Prostate gland (tissue), 2 donors: ENCODE measurements at regions not wholly inside any gene's neighbourhood (a gene's known extent, or its start where the extent isn't known, plus 50 kb on each side); places are given as distances from the start of the nearest gene placed in this dataset.

Experiments used
- DNase-seq: peaks from one replicate; pipeline ENCODE4 v3.0.0-alpha.2; 2019; ENCODE audit warnings: low spot score
- H3K27ac ChIP-seq, 2 donors: fragments of 200-600 bp; sonication (generic); 2 replicates each; pipeline ENCODE4 v1.5.1; 2017 to 2019
- H3K27me3 ChIP-seq: fragments of 200-600 bp; sonication (generic); replicated peaks from 2 replicates; pipeline ENCODE4 v1.5.1; 2019; ENCODE audit not compliant: insufficient read depth
- H3K36me3 ChIP-seq, 2 donors: fragments of 200-600 bp; sonication (generic); 1 replicate in 1 of 2; 2 replicates in 1 of 2; pipeline versions ENCODE4 v1.5.1 to v1.8.1; 2017 to 2019
- H3K4me1 ChIP-seq: fragments of 200-600 bp; sonication (generic); replicated peaks from 2 replicates; pipeline ENCODE4 v1.5.1; 2019
- H3K4me3 ChIP-seq, 2 donors: fragments of 200-600 bp; sonication (generic); 2 replicates each; pipeline ENCODE4 v1.5.1; 2017 to 2019
- H3K9me3 ChIP-seq: fragments of 200-600 bp; sonication (generic); 2 replicates; pipeline ENCODE4 v1.5.1; 2017
- POLR2A ChIP-seq: fragments of 450-650 bp; IDR thresholded peaks from one replicate; pipeline ENCODE4 v1.6.1; 2016; ENCODE audit warnings: antibody characterized with exemption, mild to moderate bottlenecking
- POLR2AphosphoS5 ChIP-seq: sonication (generic); formaldehyde crosslinking; IDR thresholded peaks from one replicate; pipeline ENCODE4 v1.6.1; 2017; ENCODE audit warnings: antibody characterized with exemption
- WGBS: methylation state at CpG from one replicate; pipeline ENCODE4 v1.1.5; 2018; 5-methylcytosine and 5-hydroxymethylcytosine counted together
- intact Hi-C: fragments of 100-400 bp; cut with DNase I; formaldehyde crosslinking; loops from one replicate; pipeline ENCODE4 v1.14.2; 2022
- TF ChIP-seq, protein P1 (sequence below), 4 experiments: fragments of 200-600 bp in 2 of 4; fragments of 450-650 bp in 2 of 4; sonication (generic) in 2 of 4; IDR thresholded peaks; 1 replicate in 3 of 4; 2 replicates in 1 of 4; pipeline ENCODE4 v1.5.1; 2016 to 2019; ENCODE audit warnings: antibody characterized with exemption in 4 of 4, mild to moderate bottlenecking in 2 of 4, moderate library complexity in 2 of 4

DNA sequence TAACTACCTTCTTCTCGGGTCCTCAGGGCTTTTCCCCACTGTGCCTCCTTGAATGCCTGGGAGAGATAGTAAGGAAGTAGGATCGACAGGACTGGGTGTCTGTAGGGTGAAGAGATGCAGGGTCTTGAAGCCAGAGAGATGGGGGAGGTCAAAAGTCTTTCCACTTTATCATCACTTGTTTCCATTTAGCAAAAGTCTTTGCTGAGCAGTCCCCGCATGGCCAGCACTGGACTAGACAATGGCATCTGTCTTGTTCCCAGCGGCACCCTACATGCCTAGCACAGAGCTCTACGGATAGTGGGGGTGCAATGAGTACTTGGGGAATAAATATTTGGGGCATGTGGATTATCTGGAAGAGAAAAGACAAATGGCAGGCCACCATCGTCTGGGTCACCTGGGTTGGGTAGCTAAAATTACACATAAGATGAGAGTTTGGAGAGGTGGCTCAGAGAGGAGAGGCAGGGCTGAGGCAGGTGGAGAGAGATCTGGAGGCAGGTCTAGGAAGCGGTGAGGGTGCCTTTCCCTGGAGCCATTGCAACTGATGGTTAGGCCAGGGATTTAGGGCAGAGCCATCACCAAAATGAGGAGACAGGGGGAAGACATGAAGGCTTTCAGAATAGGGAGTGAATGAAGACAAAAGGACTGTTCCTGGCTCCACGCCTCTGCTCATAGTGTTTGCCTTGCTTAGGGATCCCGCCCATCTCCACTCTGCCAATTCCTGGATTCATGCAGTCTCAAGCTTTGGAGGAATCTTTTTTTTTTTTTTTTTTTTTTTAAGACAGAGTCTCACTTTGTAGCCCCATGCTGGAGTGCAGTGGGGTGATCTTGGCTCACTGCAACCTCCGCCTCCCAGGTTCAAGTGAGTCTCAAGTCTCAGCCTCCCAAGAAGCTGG is 250.8 kb upstream of the KLF4 start:
- intact Hi-C loops: no loop called here
- DNase-seq: peak; percentile 55
- no peaks in the 10 kb centered on the region for H3K9me3 ChIP-seq
- peak overlapping the region in 1 of 2 donors; percentile 53 for H3K27ac ChIP-seq
- WGBS: 59% methylated on average over 10 of the region's 10 CpGs
- H3K36me3 ChIP-seq: no peaks in the 10 kb centered on the region
- TF ChIP-seq POLR2AphosphoS5 (no peak), POLR2A (no peak)
- TF ChIP-seq, protein P1, sequence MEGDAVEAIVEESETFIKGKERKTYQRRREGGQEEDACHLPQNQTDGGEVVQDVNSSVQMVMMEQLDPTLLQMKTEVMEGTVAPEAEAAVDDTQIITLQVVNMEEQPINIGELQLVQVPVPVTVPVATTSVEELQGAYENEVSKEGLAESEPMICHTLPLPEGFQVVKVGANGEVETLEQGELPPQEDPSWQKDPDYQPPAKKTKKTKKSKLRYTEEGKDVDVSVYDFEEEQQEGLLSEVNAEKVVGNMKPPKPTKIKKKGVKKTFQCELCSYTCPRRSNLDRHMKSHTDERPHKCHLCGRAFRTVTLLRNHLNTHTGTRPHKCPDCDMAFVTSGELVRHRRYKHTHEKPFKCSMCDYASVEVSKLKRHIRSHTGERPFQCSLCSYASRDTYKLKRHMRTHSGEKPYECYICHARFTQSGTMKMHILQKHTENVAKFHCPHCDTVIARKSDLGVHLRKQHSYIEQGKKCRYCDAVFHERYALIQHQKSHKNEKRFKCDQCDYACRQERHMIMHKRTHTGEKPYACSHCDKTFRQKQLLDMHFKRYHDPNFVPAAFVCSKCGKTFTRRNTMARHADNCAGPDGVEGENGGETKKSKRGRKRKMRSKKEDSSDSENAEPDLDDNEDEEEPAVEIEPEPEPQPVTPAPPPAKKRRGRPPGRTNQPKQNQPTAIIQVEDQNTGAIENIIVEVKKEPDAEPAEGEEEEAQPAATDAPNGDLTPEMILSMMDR (IDR thresholded peaks at IDR 0.05): no peak
- H3K27me3 ChIP-seq: no peaks in the 10 kb centered on the region
- peaks cover 7% of the 10 kb centered on the region for H3K4me1 ChIP-seq
- H3K4me3 ChIP-seq: no peak overlapping the region

DNA sequence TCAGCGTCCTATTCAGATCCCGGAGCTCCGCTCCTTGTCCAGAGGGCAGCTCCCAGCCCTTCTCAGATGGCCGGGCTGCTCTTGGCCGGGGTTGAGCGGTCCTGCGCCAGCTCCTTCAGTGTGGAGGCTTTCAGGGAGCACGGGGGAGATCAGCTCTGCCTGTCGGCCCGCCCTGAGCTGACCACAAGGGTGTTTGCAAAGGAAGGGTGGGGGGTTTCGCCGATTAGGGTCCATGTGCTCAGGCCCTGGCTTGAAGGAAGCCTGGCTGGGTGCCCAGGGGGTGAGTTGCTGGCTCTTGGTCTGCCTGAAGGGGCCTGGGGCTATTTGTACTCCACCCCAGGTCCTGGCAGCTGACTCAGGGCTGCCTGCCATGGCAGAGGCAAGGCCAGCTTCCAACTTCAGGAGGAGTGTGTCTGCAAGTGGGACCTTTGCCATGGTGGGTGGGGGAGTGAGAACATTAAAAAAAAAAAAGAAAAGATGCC is 250.1 kb upstream of the KLF4 start:
- H3K36me3 ChIP-seq: no peaks in the 10 kb centered on the region
- no peak overlapping the region for H3K4me3 ChIP-seq
- DNase-seq: peak; percentile 59
- H3K9me3 ChIP-seq: no peaks in the 10 kb centered on the region
- 27% methylated on average over 12 of the region's 12 CpGs for WGBS
- H3K27me3 ChIP-seq: no peaks in the 10 kb centered on the region
- peaks cover 7% of the 10 kb centered on the region for H3K4me1 ChIP-seq
- H3K27ac ChIP-seq: peak overlapping the region; percentile 27 to 53
- no peak for TF ChIP-seq POLR2AphosphoS5
- TF ChIP-seq, protein P1 (IDR thresholded peaks at IDR 0.05): no peak
- TF ChIP-seq POLR2A: no peak
- intact Hi-C loops: loop anchor here (5.0 kb wide), 1 partner anchor 247 kb away; no protein-coding TSS in a partner anchor

DNA sequence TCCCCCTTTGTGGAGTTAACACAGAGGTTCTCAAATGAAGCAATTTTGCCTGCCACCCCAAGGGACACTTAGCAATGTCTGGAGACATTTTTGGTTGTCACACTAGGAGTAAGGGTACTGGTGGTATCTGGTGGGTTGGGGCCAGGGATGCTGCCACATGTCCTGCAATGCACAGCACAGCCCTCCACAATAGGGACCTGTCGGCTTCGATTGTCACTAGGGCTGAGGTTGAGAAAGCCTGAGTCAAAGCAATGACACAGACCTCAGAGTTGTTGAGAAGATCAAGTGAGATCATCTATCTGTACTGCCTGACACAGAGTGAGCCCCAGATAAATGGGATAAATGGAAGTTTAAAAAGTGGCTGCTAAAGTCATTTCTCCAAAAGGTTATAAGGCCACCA is 249.2 kb upstream of the KLF4 start:
- no peaks in the 10 kb centered on the region for H3K27me3 ChIP-seq
- 90% methylated on average over 2 of the region's 2 CpGs for WGBS
- H3K27ac ChIP-seq: peak overlapping the region in 1 of 2 donors; percentile 53
- H3K4me1 ChIP-seq: peaks cover 7% of the 10 kb centered on the region
- no peak for DNase-seq
- no peak overlapping the region for H3K4me3 ChIP-seq
- H3K9me3 ChIP-seq: no peaks in the 10 kb centered on the region
- intact Hi-C loops: loop anchor here (5.0 kb wide), 1 partner anchor 246 kb away; no protein-coding TSS in a partner anchor
- no peaks in the 10 kb centered on the region for H3K36me3 ChIP-seq
- TF ChIP-seq POLR2AphosphoS5 (no peak), POLR2A (no peak)
- TF ChIP-seq, protein P1 (IDR thresholded peaks at IDR 0.05): no peak

DNA sequence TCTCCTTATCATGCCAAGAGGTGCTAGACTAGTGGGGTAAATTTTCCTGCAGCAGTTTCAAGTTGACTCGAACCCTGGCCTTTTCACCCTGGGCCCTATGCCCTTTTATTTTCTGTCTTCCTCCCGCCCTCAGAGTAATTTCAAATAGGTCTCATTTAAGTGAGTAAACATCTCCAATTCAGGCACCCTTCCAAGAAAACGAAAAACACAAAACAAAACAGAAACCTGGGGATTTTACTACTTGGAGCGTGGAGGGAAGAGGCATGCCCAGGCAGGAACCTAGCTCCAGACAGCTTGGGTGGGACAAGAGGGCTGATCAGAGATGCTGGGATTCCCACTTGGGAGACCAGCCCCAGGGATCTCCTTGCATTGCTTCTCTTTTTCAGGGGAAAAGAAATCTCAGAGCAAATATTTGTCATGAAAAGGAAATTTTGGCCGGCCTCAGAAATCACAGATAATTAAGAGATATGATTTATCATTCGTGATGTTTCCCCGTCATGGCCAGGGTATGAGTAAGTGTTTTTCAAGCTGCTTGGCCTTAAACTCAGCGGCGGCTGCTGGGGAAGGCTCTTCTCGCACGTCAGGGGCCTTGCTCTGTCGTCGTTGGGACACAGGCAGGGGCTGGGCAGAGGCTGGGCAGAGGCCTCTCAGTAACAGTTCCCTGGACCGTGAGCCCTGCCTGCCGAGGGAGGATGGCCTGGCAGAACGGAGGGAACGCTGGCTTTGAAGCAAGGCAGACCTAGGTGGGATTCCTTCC is 248.6 kb upstream of the KLF4 start:
- Histone ChIP-seq H3K36me3 (no peaks in the 10 kb centered on the region), H3K4me1 (peaks cover 8% of the 10 kb centered on the region), H3K4me3 (no peak overlapping the region), H3K27ac (peak overlapping the region in 1 of 2 donors; percentile 53), H3K9me3 (no peaks in the 10 kb centered on the region), H3K27me3 (no peaks in the 10 kb centered on the region)
- DNase-seq: peak; percentile 63
- WGBS: 52% methylated on average over 17 of the region's 17 CpGs
- no peak for TF ChIP-seq POLR2A
- TF ChIP-seq POLR2AphosphoS5: peak; percentile 52
- TF ChIP-seq, protein P1 (IDR thresholded peaks at IDR 0.05): no peak
- intact Hi-C loops: loop anchor here (5.0 kb wide), 1 partner anchor 246 kb away; no protein-coding TSS in a partner anchor
